SU-DHL-6 (cell line): ENCODE measurements at regions not wholly inside any gene's neighbourhood (a gene's known extent, or its start where the extent isn't known, plus 50 kb on each side); places are given as distances from the start of the nearest gene placed in this dataset.

Source experiments
- EZH2phosphoT487 ChIP-seq: fragments of 200-600 bp; sonication (generic), shearing (Covaris generic); conservative IDR thresholded peaks from 2 replicates; pipeline ENCODE4 v1.6.1; 2018; ENCODE audit warnings: mild to moderate bottlenecking, antibody characterized with exemption, low read length, moderate library complexity, mixed read lengths
- TF ChIP-seq, protein P1 (sequence below): fragments of 200-600 bp; sonication (generic); IDR thresholded peaks from one replicate; pipeline ENCODE4 v1.5.1; 2017; ENCODE audit warnings: antibody characterized with exemption, mild to moderate bottlenecking, low read length, moderate library complexity; ENCODE audit not compliant: insufficient read depth, poor library complexity, severe bottlenecking

DNA sequence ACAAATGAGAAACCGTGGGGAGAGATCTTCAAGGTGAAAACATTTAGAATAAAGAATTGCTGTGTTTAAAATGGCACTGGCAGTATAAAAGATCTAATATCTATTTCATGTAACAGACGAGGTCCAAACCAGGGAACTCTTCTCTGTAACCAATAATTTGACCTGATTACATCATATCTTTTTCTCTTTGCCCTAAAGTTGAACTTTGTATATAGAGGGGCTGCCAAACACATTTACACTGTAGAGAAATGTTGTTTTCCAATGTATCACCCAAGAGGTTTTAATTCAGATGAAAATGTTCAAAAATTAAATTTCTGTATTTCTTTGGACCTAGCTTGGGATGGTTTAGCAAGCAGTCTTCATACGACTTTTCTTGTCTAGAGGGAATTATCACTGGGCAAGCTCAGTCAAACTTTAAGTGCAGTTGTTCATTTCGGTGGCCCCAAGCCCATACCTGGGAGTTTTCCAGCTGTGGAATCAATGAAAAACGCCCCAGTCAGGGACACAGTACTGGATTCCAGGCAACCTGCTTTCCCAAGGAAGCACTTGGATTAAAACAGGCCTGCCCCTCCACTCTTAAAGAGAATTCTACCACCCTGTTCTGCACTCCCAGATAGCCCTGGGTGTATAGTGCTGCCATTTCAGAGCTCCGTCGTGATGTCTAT lies 208.5 kb upstream of the FN1 start:
- TF ChIP-seq, protein P1, sequence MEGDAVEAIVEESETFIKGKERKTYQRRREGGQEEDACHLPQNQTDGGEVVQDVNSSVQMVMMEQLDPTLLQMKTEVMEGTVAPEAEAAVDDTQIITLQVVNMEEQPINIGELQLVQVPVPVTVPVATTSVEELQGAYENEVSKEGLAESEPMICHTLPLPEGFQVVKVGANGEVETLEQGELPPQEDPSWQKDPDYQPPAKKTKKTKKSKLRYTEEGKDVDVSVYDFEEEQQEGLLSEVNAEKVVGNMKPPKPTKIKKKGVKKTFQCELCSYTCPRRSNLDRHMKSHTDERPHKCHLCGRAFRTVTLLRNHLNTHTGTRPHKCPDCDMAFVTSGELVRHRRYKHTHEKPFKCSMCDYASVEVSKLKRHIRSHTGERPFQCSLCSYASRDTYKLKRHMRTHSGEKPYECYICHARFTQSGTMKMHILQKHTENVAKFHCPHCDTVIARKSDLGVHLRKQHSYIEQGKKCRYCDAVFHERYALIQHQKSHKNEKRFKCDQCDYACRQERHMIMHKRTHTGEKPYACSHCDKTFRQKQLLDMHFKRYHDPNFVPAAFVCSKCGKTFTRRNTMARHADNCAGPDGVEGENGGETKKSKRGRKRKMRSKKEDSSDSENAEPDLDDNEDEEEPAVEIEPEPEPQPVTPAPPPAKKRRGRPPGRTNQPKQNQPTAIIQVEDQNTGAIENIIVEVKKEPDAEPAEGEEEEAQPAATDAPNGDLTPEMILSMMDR = no peak
- TF ChIP-seq EZH2phosphoT487 = no peak
